HUES6 (cell line): ENCODE measurements at regions not wholly inside any gene's neighbourhood (a gene's known extent, or its start where the extent isn't known, plus 50 kb on each side); places are given as distances from the start of the nearest gene placed in this dataset.

ENCODE experiments used
- H3K27ac ChIP-seq: 2 replicates; pipeline ENCODE4 v1.7.0; 2013; ENCODE audit warnings: low read depth, mild to moderate bottlenecking, low read length, inconsistent platforms
- H3K27me3 ChIP-seq: 2 replicates; pipeline ENCODE4 v1.6.1; 2013; ENCODE audit warnings: low read length; ENCODE audit not compliant: control insufficient read depth, insufficient read depth
- H3K36me3 ChIP-seq: 2 replicates; pipeline ENCODE4 v1.6.1; 2013; ENCODE audit warnings: low read length; ENCODE audit not compliant: control insufficient read depth, insufficient read depth
- H3K4me1 ChIP-seq: 2 replicates; pipeline ENCODE4 v1.6.1; 2013; ENCODE audit warnings: low read length; ENCODE audit not compliant: control insufficient read depth, insufficient read depth
- H3K4me3 ChIP-seq: 2 replicates; pipeline ENCODE4 v1.5.1; 2013; ENCODE audit warnings: low read depth, low read length
- H3K9ac ChIP-seq: one replicate; pipeline ENCODE4 v1.6.1; 2013; ENCODE audit warnings: mild to moderate bottlenecking, low read length
- H3K9me3 ChIP-seq: 2 replicates; pipeline ENCODE4 v1.6.1; 2013; ENCODE audit warnings: low read depth, low read length; ENCODE audit not compliant: control insufficient read depth, insufficient read depth

GRCh38 chr11:109877043-109877442 is 216.1 kb upstream of the ZC3H12C start:
- no peaks in the 10 kb centered on the region; the same call in 1 of the 2 replicates for H3K9me3 ChIP-seq
- H3K4me1 ChIP-seq, result no peaks in the 10 kb centered on the region
- H3K27ac ChIP-seq, result no peak overlapping the region
- H3K27me3 ChIP-seq, result no peaks in the 10 kb centered on the region
- no peak overlapping the region for H3K4me3 ChIP-seq
- no peak overlapping the region for H3K9ac ChIP-seq
- no peaks in the 10 kb centered on the region for H3K36me3 ChIP-seq

- H3K4me1 ChIP-seq, result no peaks in the 10 kb centered on the region
- H3K36me3 ChIP-seq, result no peaks in the 10 kb centered on the region
- H3K27ac ChIP-seq, result no peak overlapping the region
- no peak overlapping the region for H3K9ac ChIP-seq
- no peaks in the 10 kb centered on the region for H3K9me3 ChIP-seq
- no peak overlapping the region for H3K4me3 ChIP-seq
- H3K27me3 ChIP-seq, result no peaks in the 10 kb centered on the region
These were observed 208.7 kb upstream of the ZC3H12C start for GRCh38 chr11:109884501-109884900.

GRCh38 chr11:109885006-109885405 is 208.2 kb upstream of the ZC3H12C start:
- no peak overlapping the region for H3K4me3 ChIP-seq
- no peak overlapping the region for H3K9ac ChIP-seq
- no peaks in the 10 kb centered on the region for H3K9me3 ChIP-seq
- no peaks in the 10 kb centered on the region for H3K36me3 ChIP-seq
- no peaks in the 10 kb centered on the region for H3K27me3 ChIP-seq
- H3K4me1 ChIP-seq, result no peaks in the 10 kb centered on the region
- no peak overlapping the region for H3K27ac ChIP-seq

GRCh38 chr11:109892321-109892794 is 200.8 kb upstream of the ZC3H12C start:
- no peaks in the 10 kb centered on the region for H3K36me3 ChIP-seq
- no peak overlapping the region for H3K4me3 ChIP-seq
- H3K9me3 ChIP-seq, result no peaks in the 10 kb centered on the region
- no peaks in the 10 kb centered on the region for H3K27me3 ChIP-seq
- H3K27ac ChIP-seq, result no peak overlapping the region
- H3K9ac ChIP-seq, result no peak overlapping the region
- no peaks in the 10 kb centered on the region for H3K4me1 ChIP-seq

- Histone ChIP-seq H3K4me1 (no peaks in the 10 kb centered on the region), H3K27ac (no peak overlapping the region), H3K4me3 (no peak overlapping the region), H3K9ac (no peak overlapping the region), H3K27me3 (no peaks in the 10 kb centered on the region), H3K9me3 (no peaks in the 10 kb centered on the region), H3K36me3 (no peaks in the 10 kb centered on the region)
These were observed 198.9 kb upstream of the ZC3H12C start for GRCh38 chr11:109894242-109894641.

GRCh38 chr11:109898592-109898991 is 194.6 kb upstream of the ZC3H12C start:
- Histone ChIP-seq H3K4me1 (no peaks in the 10 kb centered on the region), H3K4me3 (no peak overlapping the region), H3K27me3 (no peaks in the 10 kb centered on the region), H3K27ac (no peak overlapping the region), H3K9me3 (peaks cover 6% of the 10 kb centered on the region), H3K36me3 (no peaks in the 10 kb centered on the region), H3K9ac (no peak overlapping the region)

GRCh38 chr11:109902764-109903433 is 190.3 kb upstream of the ZC3H12C start:
- Histone ChIP-seq H3K9me3 (peaks cover 6% of the 10 kb centered on the region), H3K36me3 (no peaks in the 10 kb centered on the region), H3K4me1 (no peaks in the 10 kb centered on the region), H3K27ac (no peak overlapping the region), H3K9ac (no peak overlapping the region), H3K4me3 (no peak overlapping the region), H3K27me3 (no peaks in the 10 kb centered on the region)

- Histone ChIP-seq H3K4me1 (no peaks in the 10 kb centered on the region), H3K27ac (no peak overlapping the region), H3K4me3 (no peak overlapping the region), H3K36me3 (no peaks in the 10 kb centered on the region), H3K27me3 (no peaks in the 10 kb centered on the region), H3K9me3 (peaks cover 4% of the 10 kb centered on the region; the same call in 1 of the 2 replicates), H3K9ac (no peak overlapping the region)
These were observed 181.7 kb upstream of the ZC3H12C start for GRCh38 chr11:109911488-109911887.

- H3K4me3 ChIP-seq, result no peak overlapping the region
- H3K9ac ChIP-seq, result no peak overlapping the region
- no peaks in the 10 kb centered on the region for H3K4me1 ChIP-seq
- H3K27me3 ChIP-seq, result no peaks in the 10 kb centered on the region
- H3K27ac ChIP-seq, result no peak overlapping the region
- H3K36me3 ChIP-seq, result no peaks in the 10 kb centered on the region
- H3K9me3 ChIP-seq, result peaks cover 5% of the 10 kb centered on the region; the same call in 1 of the 2 replicates
These were observed 179.2 kb upstream of the ZC3H12C start for GRCh38 chr11:109914038-109914437.

- Histone ChIP-seq H3K27me3 (no peaks in the 10 kb centered on the region), H3K4me1 (no peaks in the 10 kb centered on the region), H3K36me3 (no peaks in the 10 kb centered on the region), H3K4me3 (no peak overlapping the region), H3K9ac (no peak overlapping the region), H3K9me3 (peaks cover 5% of the 10 kb centered on the region; the same call in 1 of the 2 replicates), H3K27ac (no peak overlapping the region)
These were observed 178.2 kb upstream of the ZC3H12C start for GRCh38 chr11:109914809-109915653.

GRCh38 chr11:109926941-109927340 is 166.3 kb upstream of the ZC3H12C start:
- no peak overlapping the region for H3K27ac ChIP-seq
- no peaks in the 10 kb centered on the region; the same call in 1 of the 2 replicates for H3K9me3 ChIP-seq
- H3K27me3 ChIP-seq, result no peaks in the 10 kb centered on the region
- H3K36me3 ChIP-seq, result no peaks in the 10 kb centered on the region
- no peak overlapping the region for H3K4me3 ChIP-seq
- H3K9ac ChIP-seq, result no peak overlapping the region
- H3K4me1 ChIP-seq, result 0 out of 2 replicates have a peak, but pooled peaks cover 4% of the 10 kb centered on the region
